ENCODE measurements at regions not wholly inside any gene's neighbourhood (a gene's known extent, or its start where the extent isn't known, plus 50 kb on each side); places are given as distances from the start of the nearest gene placed in this dataset.

DNA sequence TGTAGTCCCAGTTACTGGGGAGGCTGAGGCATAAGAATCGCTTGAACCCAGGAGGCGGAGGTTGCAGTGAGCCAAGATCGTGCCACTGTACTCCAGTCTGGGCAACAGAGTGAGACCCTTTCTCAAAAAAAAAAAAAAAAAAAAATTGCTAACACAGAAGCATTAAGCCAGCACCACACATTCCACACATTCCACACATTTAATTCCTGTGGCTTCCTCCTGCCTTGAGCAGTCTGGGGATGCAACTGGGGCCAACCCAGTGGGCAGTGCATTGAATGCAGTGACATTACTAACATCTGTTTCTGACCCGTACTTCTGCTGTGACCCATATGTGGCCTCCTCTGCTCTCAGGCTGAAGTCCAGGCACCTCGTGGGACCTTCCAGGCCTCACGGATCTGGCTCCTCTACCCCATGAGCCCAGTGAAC lies 107.0 kb downstream of the BCL2L11 start:
- TF ChIP-seq, protein P1, sequence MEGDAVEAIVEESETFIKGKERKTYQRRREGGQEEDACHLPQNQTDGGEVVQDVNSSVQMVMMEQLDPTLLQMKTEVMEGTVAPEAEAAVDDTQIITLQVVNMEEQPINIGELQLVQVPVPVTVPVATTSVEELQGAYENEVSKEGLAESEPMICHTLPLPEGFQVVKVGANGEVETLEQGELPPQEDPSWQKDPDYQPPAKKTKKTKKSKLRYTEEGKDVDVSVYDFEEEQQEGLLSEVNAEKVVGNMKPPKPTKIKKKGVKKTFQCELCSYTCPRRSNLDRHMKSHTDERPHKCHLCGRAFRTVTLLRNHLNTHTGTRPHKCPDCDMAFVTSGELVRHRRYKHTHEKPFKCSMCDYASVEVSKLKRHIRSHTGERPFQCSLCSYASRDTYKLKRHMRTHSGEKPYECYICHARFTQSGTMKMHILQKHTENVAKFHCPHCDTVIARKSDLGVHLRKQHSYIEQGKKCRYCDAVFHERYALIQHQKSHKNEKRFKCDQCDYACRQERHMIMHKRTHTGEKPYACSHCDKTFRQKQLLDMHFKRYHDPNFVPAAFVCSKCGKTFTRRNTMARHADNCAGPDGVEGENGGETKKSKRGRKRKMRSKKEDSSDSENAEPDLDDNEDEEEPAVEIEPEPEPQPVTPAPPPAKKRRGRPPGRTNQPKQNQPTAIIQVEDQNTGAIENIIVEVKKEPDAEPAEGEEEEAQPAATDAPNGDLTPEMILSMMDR (IDR thresholded peaks at IDR 0.05), result no peak
- TF ChIP-seq POLR2A (IDR thresholded peaks at IDR 0.05), result no peak
